H9 (cell line): ENCODE measurements at regions not wholly inside any gene's neighbourhood (a gene's known extent, or its start where the extent isn't known, plus 50 kb on each side); places are given as distances from the start of the nearest gene placed in this dataset.

Experiments used
- DNase-seq: peaks from one replicate; pipeline ENCODE4 v3.0.0-alpha.2; 2017
- H2AFZ ChIP-seq: one replicate; pipeline ENCODE4 v1.6.1; 2013; ENCODE audit warnings: mild to moderate bottlenecking, low read length, control low read depth, moderate library complexity
- H2AK5ac ChIP-seq: 2 replicates; pipeline ENCODE4 v1.6.1; 2013; ENCODE audit warnings: low read length, control low read depth, mixed read lengths; ENCODE audit not compliant: insufficient read length
- H2BK120ac ChIP-seq: one replicate; pipeline ENCODE4 v1.6.1; 2013; ENCODE audit warnings: low read depth, mild to moderate bottlenecking, low read length, control low read depth, inconsistent platforms; ENCODE audit not compliant: poor library complexity, severe bottlenecking
- H2BK12ac ChIP-seq: 2 replicates; pipeline ENCODE4 v1.6.1; 2013; ENCODE audit warnings: low read length, control low read depth, mixed read lengths, low read depth; ENCODE audit not compliant: insufficient read length
- H2BK15ac ChIP-seq: 2 replicates; pipeline ENCODE4 v1.6.1; 2013; ENCODE audit warnings: low read depth, low read length, control low read depth
- H2BK20ac ChIP-seq: one replicate; pipeline ENCODE4 v1.6.1; 2013; ENCODE audit warnings: low read depth, mild to moderate bottlenecking, low read length, control low read depth, inconsistent platforms; ENCODE audit not compliant: poor library complexity, severe bottlenecking
- H2BK5ac ChIP-seq: 2 replicates; pipeline ENCODE4 v1.6.1; 2013; ENCODE audit warnings: low read length, control low read depth, mixed read lengths; ENCODE audit not compliant: insufficient read length
- H3K14ac ChIP-seq: 2 replicates; pipeline ENCODE4 v1.6.1; 2013; ENCODE audit warnings: low read length, control low read depth; ENCODE audit not compliant: insufficient read depth
- H3K18ac ChIP-seq: 2 replicates; pipeline ENCODE4 v1.6.1; 2013; ENCODE audit warnings: low read depth, mild to moderate bottlenecking, mixed read lengths, low read length, control low read depth; ENCODE audit not compliant: insufficient read length
- H3K23ac ChIP-seq: 2 replicates; pipeline ENCODE4 v1.6.1; 2013; ENCODE audit warnings: low read length, control low read depth, mixed read lengths, low read depth; ENCODE audit not compliant: insufficient read length
- H3K23me2 ChIP-seq: 2 replicates; pipeline ENCODE4 v1.6.1; 2013; ENCODE audit warnings: low read depth, mild to moderate bottlenecking, mixed read lengths, low read length, control low read depth; ENCODE audit not compliant: insufficient read length, poor library complexity, severe bottlenecking
- H3K27ac ChIP-seq: 2 replicates; pipeline ENCODE4 v1.5.1; 2013; ENCODE audit warnings: low read length, control low read depth, mixed read lengths, low read depth; ENCODE audit not compliant: insufficient read length
- H3K27me3 ChIP-seq: 2 replicates; pipeline ENCODE4 v1.6.1; 2013; ENCODE audit warnings: low read length, control low read depth, inconsistent platforms; ENCODE audit not compliant: insufficient read depth
- H3K4ac ChIP-seq: 2 replicates; pipeline ENCODE4 v1.6.1; 2013; ENCODE audit warnings: low read depth, mild to moderate bottlenecking, control low read depth, inconsistent platforms, low read length, moderate library complexity
- H3K4me1 ChIP-seq: 2 replicates; pipeline ENCODE4 v1.6.1; 2013; ENCODE audit warnings: low read length, control low read depth, inconsistent platforms; ENCODE audit not compliant: insufficient read depth
- H3K4me2 ChIP-seq: 2 replicates; pipeline ENCODE4 v1.6.1; 2013; ENCODE audit warnings: low read length, control low read depth, mixed read lengths; ENCODE audit not compliant: insufficient read length, insufficient read depth
- H3K56ac ChIP-seq: 2 replicates; pipeline ENCODE4 v1.6.1; 2013; ENCODE audit warnings: low read depth, mild to moderate bottlenecking, mixed read lengths, low read length, control low read depth; ENCODE audit not compliant: insufficient read length
- H3K79me1 ChIP-seq: 2 replicates; pipeline ENCODE4 v1.6.1; 2013; ENCODE audit warnings: low read depth, mild to moderate bottlenecking, moderate library complexity, low read length, control low read depth, inconsistent platforms; ENCODE audit not compliant: insufficient read depth, poor library complexity, severe bottlenecking
- H3K79me2 ChIP-seq: 2 replicates; pipeline ENCODE4 v1.6.1; 2013; ENCODE audit warnings: low read length, control low read depth, inconsistent platforms; ENCODE audit not compliant: insufficient read depth
- H3K9ac ChIP-seq: 2 replicates; pipeline ENCODE4 v1.6.1; 2013; ENCODE audit warnings: low read length, control low read depth, mixed read lengths; ENCODE audit not compliant: insufficient read length; ENCODE audit errors: extremely low read depth
- H3K9me3 ChIP-seq: one replicate; pipeline ENCODE4 v1.6.1; 2013; ENCODE audit warnings: low read depth, low read length, inconsistent platforms; ENCODE audit not compliant: control insufficient read depth
- H3T11ph ChIP-seq: one replicate; pipeline ENCODE4 v1.6.1; 2013; ENCODE audit warnings: mild to moderate bottlenecking, low read length, control low read depth, inconsistent platforms
- H4K20me1 ChIP-seq: one replicate; pipeline ENCODE4 v1.6.1; 2013; ENCODE audit not compliant: control insufficient read depth, insufficient read length, insufficient read depth
- H4K5ac ChIP-seq: 2 replicates; pipeline ENCODE4 v1.6.1; 2013; ENCODE audit warnings: low read depth, mild to moderate bottlenecking, mixed read lengths, low read length, control low read depth; ENCODE audit not compliant: insufficient read length
- H4K8ac ChIP-seq: replicated peaks from 2 replicates; pipeline ENCODE4 v1.6.1; 2013; ENCODE audit warnings: low read length, control low read depth, mixed read lengths, low read depth; ENCODE audit not compliant: insufficient read length
- H4K91ac ChIP-seq: 2 replicates; pipeline ENCODE4 v1.6.1; 2013; ENCODE audit warnings: low read depth, mild to moderate bottlenecking, moderate library complexity, mixed read lengths, low read length, control low read depth; ENCODE audit not compliant: insufficient read length
- H3K27ac Mint-ChIP-seq, 3 experiments: 2 replicates in 2 of 3; 3 replicates in 1 of 3; pipeline ENCODE4 v1.8.0; 2020 to 2021; ENCODE audit warnings: mixed read lengths in 3 of 3, mild to moderate bottlenecking in 1 of 3, moderate library complexity in 1 of 3
- H3K27me3 Mint-ChIP-seq: 2 replicates; pipeline ENCODE4 v1.8.0; 2021; ENCODE audit warnings: low read depth, mild to moderate bottlenecking, moderate library complexity, mixed read lengths
- H3K36me3 Mint-ChIP-seq, 3 experiments: 2 replicates in 2 of 3; 3 replicates in 1 of 3; pipeline ENCODE4 v1.8.0; 2020 to 2021; ENCODE audit warnings: low read depth in 3 of 3, mixed read lengths in 3 of 3; ENCODE audit not compliant: insufficient read depth in 1 of 3
- H3K4me1 Mint-ChIP-seq, 2 experiments: 2 replicates each; pipeline ENCODE4 v1.8.0; 2020; ENCODE audit warnings: mixed read lengths in 2 of 2
- H3K4me3 Mint-ChIP-seq, 2 experiments: 2 replicates in 1 of 2; 3 replicates in 1 of 2; pipeline ENCODE4 v1.8.0; 2020 to 2021; ENCODE audit warnings: mild to moderate bottlenecking in 2 of 2, mixed read lengths in 2 of 2, moderate library complexity in 1 of 2
- H3K9me3 Mint-ChIP-seq, 2 experiments: 2 replicates in 1 of 2; 3 replicates in 1 of 2; pipeline ENCODE4 v1.8.0; 2020; ENCODE audit warnings: mild to moderate bottlenecking in 2 of 2, mixed read lengths in 2 of 2, moderate library complexity in 1 of 2
- WGBS: extraction: QIAGEN DNeasy Blood & Tissue Kit; methylation state at CpG from one replicate; pipeline ENCODE4 v1.1.7; 2013; ENCODE audit warnings: missing lambda C conversion rate, low lambda C conversion rate, mixed read lengths; ENCODE audit not compliant: insufficient read length; ENCODE audit errors: extremely low coverage; 5-methylcytosine and 5-hydroxymethylcytosine counted together
- TF ChIP-seq, protein P1 (sequence below): fragments of 200-600 bp; sonication (generic); conservative IDR thresholded peaks from 3 replicates; pipeline ENCODE4 v1.8.0; 2021; ENCODE audit warnings: antibody characterized with exemption, mild to moderate bottlenecking

DNA sequence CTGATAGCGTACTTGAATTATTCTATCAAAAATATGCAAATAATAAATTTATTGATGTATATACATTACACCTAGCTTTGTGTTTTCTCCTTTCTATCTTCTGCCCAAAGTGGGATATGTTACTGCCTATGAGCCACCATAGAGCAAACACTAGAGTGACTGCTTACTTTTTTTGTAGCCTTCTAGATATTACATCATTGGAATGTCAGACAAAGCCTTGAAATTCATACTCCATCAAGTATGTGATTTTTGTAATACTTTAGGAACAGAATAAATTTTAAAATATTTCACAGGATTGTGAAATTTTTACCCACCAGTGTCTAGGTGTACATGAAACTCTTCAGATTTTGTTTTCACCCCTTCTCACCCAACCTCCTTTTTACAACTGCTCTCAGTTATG, 787.6 kb downstream of the USP25 start:
- H3K4me3 Mint-ChIP-seq, result no peak overlapping the region
- Histone ChIP-seq H2BK12ac (no peak overlapping the region), H3K79me1 (no peaks in the 10 kb centered on the region), H3K4ac (no peak overlapping the region), H2AK5ac (no peak overlapping the region), H3T11ph (no peak overlapping the region), H3K9me3 (no peaks in the 10 kb centered on the region), H4K91ac (no peak overlapping the region), H3K18ac (no peak overlapping the region), H2BK120ac (no peak overlapping the region), H3K4me1 (no peaks in the 10 kb centered on the region), H3K27ac (no peak overlapping the region), H3K4me2 (no peak overlapping the region), H2BK5ac (no peak overlapping the region), H3K9ac (no peak overlapping the region), H3K14ac (no peak overlapping the region), H2BK15ac (no peak overlapping the region), H3K23me2 (no peaks in the 10 kb centered on the region), H3K27me3 (no peaks in the 10 kb centered on the region), H2AFZ (no peak overlapping the region), H3K23ac (no peak overlapping the region), H4K8ac (no peak overlapping the region), H2BK20ac (no peak overlapping the region), H4K5ac (no peak overlapping the region), H3K56ac (no peak overlapping the region), H4K20me1 (no peaks in the 10 kb centered on the region), H3K79me2 (no peaks in the 10 kb centered on the region)
- TF ChIP-seq, protein P1, sequence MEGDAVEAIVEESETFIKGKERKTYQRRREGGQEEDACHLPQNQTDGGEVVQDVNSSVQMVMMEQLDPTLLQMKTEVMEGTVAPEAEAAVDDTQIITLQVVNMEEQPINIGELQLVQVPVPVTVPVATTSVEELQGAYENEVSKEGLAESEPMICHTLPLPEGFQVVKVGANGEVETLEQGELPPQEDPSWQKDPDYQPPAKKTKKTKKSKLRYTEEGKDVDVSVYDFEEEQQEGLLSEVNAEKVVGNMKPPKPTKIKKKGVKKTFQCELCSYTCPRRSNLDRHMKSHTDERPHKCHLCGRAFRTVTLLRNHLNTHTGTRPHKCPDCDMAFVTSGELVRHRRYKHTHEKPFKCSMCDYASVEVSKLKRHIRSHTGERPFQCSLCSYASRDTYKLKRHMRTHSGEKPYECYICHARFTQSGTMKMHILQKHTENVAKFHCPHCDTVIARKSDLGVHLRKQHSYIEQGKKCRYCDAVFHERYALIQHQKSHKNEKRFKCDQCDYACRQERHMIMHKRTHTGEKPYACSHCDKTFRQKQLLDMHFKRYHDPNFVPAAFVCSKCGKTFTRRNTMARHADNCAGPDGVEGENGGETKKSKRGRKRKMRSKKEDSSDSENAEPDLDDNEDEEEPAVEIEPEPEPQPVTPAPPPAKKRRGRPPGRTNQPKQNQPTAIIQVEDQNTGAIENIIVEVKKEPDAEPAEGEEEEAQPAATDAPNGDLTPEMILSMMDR, result no peak
- no peak for DNase-seq
- H3K4me1 Mint-ChIP-seq, result no peaks in the 10 kb centered on the region
- no peaks in the 10 kb centered on the region for H3K27me3 Mint-ChIP-seq
- peaks cover 5 to 12% of the 10 kb centered on the region in 2 experiments; a peak in 4 of 5 replicates for H3K9me3 Mint-ChIP-seq
- H3K36me3 Mint-ChIP-seq, result peaks cover 0 to 8% (median 2%) of the 10 kb centered on the region in 3 experiments; a peak in 3 of 7 replicates
- no CpG with 5 or more reads among the region's 1 CpG for WGBS
- no peak overlapping the region for H3K27ac Mint-ChIP-seq
